ENCODE measurements at regions not wholly inside any gene's neighbourhood (a gene's known extent, or its start where the extent isn't known, plus 50 kb on each side); places are given as distances from the start of the nearest gene placed in this dataset.
"Not testable (repeated sequence)": the region's sequence is repeated elsewhere in the genome, so short reads cannot be mapped to it uniquely, and the experiment has no call there.

- no peak for DNase-seq (ENCODE audit: low spot score)
Measured at GRCh38 chr1:242813490-242814091, 289.1 kb upstream of the PLD5 start.

- DNase-seq (ENCODE audit: low spot score): no peak
Measured at GRCh38 chr1:242811092-242811840, 286.8 kb upstream of the PLD5 start.

- DNase-seq (ENCODE audit: low spot score): no peak
Measured at GRCh38 chr1:242806324-242806723, 281.8 kb upstream of the PLD5 start.

GRCh38 chr1:242805360-242805759 lies 280.9 kb upstream of the PLD5 start:
- not testable (repeated sequence) for DNase-seq (ENCODE audit: low spot score)

- DNase-seq (ENCODE audit: low spot score): no peak
Measured at GRCh38 chr1:242802973-242803372, 278.5 kb upstream of the PLD5 start.

GRCh38 chr1:242800521-242800920 lies 276.0 kb upstream of the PLD5 start:
- DNase-seq (ENCODE audit: low spot score): no peak

GRCh38 chr1:242797856-242798255 lies 273.4 kb upstream of the PLD5 start:
- DNase-seq (ENCODE audit: low spot score): no peak

GRCh38 chr1:242788771-242789170 lies 264.3 kb upstream of the PLD5 start:
- no peak for DNase-seq (ENCODE audit: low spot score)

- no peak for DNase-seq (ENCODE audit: low spot score)
Measured at GRCh38 chr1:242787968-242788367, 263.5 kb upstream of the PLD5 start.

- DNase-seq (ENCODE audit: low spot score): no peak
Measured at GRCh38 chr1:242784807-242785206, 260.3 kb upstream of the PLD5 start.

GRCh38 chr1:242784084-242784483 lies 259.6 kb upstream of the PLD5 start:
- no peak for DNase-seq (ENCODE audit: low spot score)

GRCh38 chr1:242774256-242774655 lies 249.8 kb upstream of the PLD5 start:
- no peak for DNase-seq (ENCODE audit: low spot score)

GRCh38 chr1:242770366-242770765 lies 245.9 kb upstream of the PLD5 start:
- no peak for DNase-seq (ENCODE audit: low spot score)

GRCh38 chr1:242764161-242764560 lies 239.7 kb upstream of the PLD5 start:
- DNase-seq (ENCODE audit: low spot score): no peak

GRCh38 chr1:242761556-242761955 lies 237.1 kb upstream of the PLD5 start:
- no peak for DNase-seq (ENCODE audit: low spot score)

GRCh38 chr1:242754926-242755325 lies 230.4 kb upstream of the PLD5 start:
- no peak for DNase-seq (ENCODE audit: low spot score)

- DNase-seq (ENCODE audit: low spot score): no peak
Measured at GRCh38 chr1:242754125-242754524, 229.6 kb upstream of the PLD5 start.

- no peak for DNase-seq (ENCODE audit: low spot score)
Measured at GRCh38 chr1:242747233-242747632, 222.7 kb upstream of the PLD5 start.

GRCh38 chr1:242745079-242745478 lies 220.6 kb upstream of the PLD5 start:
- no peak for DNase-seq (ENCODE audit: low spot score)

- DNase-seq (ENCODE audit: low spot score): no peak
Measured at GRCh38 chr1:242743983-242744780, 219.7 kb upstream of the PLD5 start.

- no peak for DNase-seq (ENCODE audit: low spot score)
Measured at GRCh38 chr1:242738702-242739645, 214.5 kb upstream of the PLD5 start.

- no peak for DNase-seq (ENCODE audit: low spot score)
Measured at GRCh38 chr1:242736611-242737010, 212.1 kb upstream of the PLD5 start.

All from CD4-positive, alpha-beta T cell treated with Interleukin-2 at 100 ng/mL for 4 hours (primary cell).